IMR-90 (cell line): ENCODE measurements at regions not wholly inside any gene's neighbourhood (a gene's known extent, or its start where the extent isn't known, plus 50 kb on each side); places are given as distances from the start of the nearest gene placed in this dataset.

Experiments used
- ATAC-seq: fragments of 200-7000 bp; cut with Tn5 transposase; 2 replicates; pipeline ENCODE4 v1.9.1; 2020; ENCODE audit warnings: low read depth, mild to moderate bottlenecking, moderate library complexity
- BruUV-seq: library from RNA; stranded (reverse); fragments of 400-500 nt; replicated peaks from 2 replicates; lab custom pipeline; 2021; lab: Mats Ljungman, UMichigan
- CTCF ChIA-PET: fragments of 300-600 bp; formaldehyde crosslinking; extraction: SDS; loops from one replicate; lab custom pipeline; 2021; ENCODE audit warnings: antibody characterized with exemption; lab: Yijun Ruan, JAX
- POLR2A ChIA-PET: fragments of 300-600 bp; sonication (Branson Sonifier 250); formaldehyde crosslinking; loops from one replicate; lab custom pipeline; 2022; ENCODE audit warnings: antibody characterized with exemption; ENCODE audit not compliant: unreplicated experiment; lab: Charles Lee
- DNase-seq: peaks from one replicate; pipeline ENCODE4 v3.0.0; 2013
- H2AFZ ChIP-seq: replicated peaks from 2 replicates; pipeline ENCODE3; 2013; ENCODE audit warnings: low read length, mild to moderate bottlenecking; ENCODE audit not compliant: poor library complexity
- H2AK5ac ChIP-seq: 2 replicates; pipeline ENCODE4 v1.6.1; 2013; ENCODE audit warnings: low read depth, low read length, inconsistent platforms
- H2AK9ac ChIP-seq: replicated peaks from 2 replicates; pipeline ENCODE3; 2013; ENCODE audit warnings: mild to moderate bottlenecking, low read depth, low read length, moderate library complexity; ENCODE audit not compliant: poor library complexity
- H2BK120ac ChIP-seq: 2 replicates; pipeline ENCODE4 v1.6.1; 2013; ENCODE audit warnings: low read depth, low read length, inconsistent platforms
- H2BK15ac ChIP-seq: 3 replicates; pipeline ENCODE4 v1.6.1; 2013; ENCODE audit warnings: low read depth, low read length, inconsistent platforms
- H2BK20ac ChIP-seq: 2 replicates; pipeline ENCODE4 v1.6.1; 2013; ENCODE audit warnings: low read depth, mild to moderate bottlenecking, inconsistent platforms, low read length, moderate library complexity
- H2BK5ac ChIP-seq: 2 replicates; pipeline ENCODE4 v1.6.1; 2013; ENCODE audit warnings: mild to moderate bottlenecking, low read depth, low read length, inconsistent platforms; ENCODE audit not compliant: poor library complexity, severe bottlenecking
- H3K14ac ChIP-seq: replicated peaks from 2 replicates; pipeline ENCODE4 v1.6.1; 2013; ENCODE audit warnings: low read depth, low read length, inconsistent platforms
- H3K18ac ChIP-seq: 2 replicates; pipeline ENCODE4 v1.6.1; 2013; ENCODE audit warnings: low read depth, low read length, control low read depth
- H3K23ac ChIP-seq: 2 replicates; pipeline ENCODE4 v1.6.1; 2013; ENCODE audit warnings: low read depth, low read length, inconsistent platforms
- H3K27ac ChIP-seq: 2 replicates; pipeline ENCODE4 v1.5.1; 2013; ENCODE audit warnings: mild to moderate bottlenecking, control low read depth, low read length; ENCODE audit not compliant: insufficient read depth
- H3K27me3 ChIP-seq: 2 replicates; pipeline ENCODE4 v1.6.1; 2013; ENCODE audit warnings: low read length; ENCODE audit not compliant: control insufficient read depth, insufficient read depth
- H3K36me3 ChIP-seq: 2 replicates; pipeline ENCODE4 v1.6.1; 2013; ENCODE audit warnings: low read length, mixed read lengths; ENCODE audit not compliant: control insufficient read depth, insufficient read depth
- H3K4ac ChIP-seq: 2 replicates; pipeline ENCODE4 v1.6.1; 2013; ENCODE audit warnings: low read depth, low read length, inconsistent platforms
- H3K4me1 ChIP-seq: 2 replicates; pipeline ENCODE4 v1.6.1; 2013; ENCODE audit warnings: low read length, mixed read lengths; ENCODE audit not compliant: control insufficient read depth, insufficient read depth
- H3K4me2 ChIP-seq: 2 replicates; pipeline ENCODE4 v1.6.1; 2013; ENCODE audit warnings: low read depth, mild to moderate bottlenecking, control low read depth, low read length, moderate library complexity
- H3K4me3 ChIP-seq: 2 replicates; pipeline ENCODE4 v1.5.1; 2013; ENCODE audit warnings: low read depth, mild to moderate bottlenecking, control low read depth, low read length, moderate library complexity; ENCODE audit not compliant: insufficient read depth
- H3K56ac ChIP-seq: 2 replicates; pipeline ENCODE4 v1.6.1; 2013; ENCODE audit warnings: low read length, inconsistent platforms; ENCODE audit not compliant: insufficient read depth; ENCODE audit errors: extremely low read depth
- H3K79me1 ChIP-seq, 2 experiments: 2 replicates each; pipeline ENCODE4 v1.6.1; 2013; ENCODE audit warnings: low read length in 2 of 2, inconsistent platforms in 1 of 2, low read depth in 1 of 2
- H3K9ac ChIP-seq: 2 replicates; pipeline ENCODE4 v1.6.1; 2013; ENCODE audit warnings: low read depth, low read length, control low read depth
- H3K9me1 ChIP-seq: 2 replicates; pipeline ENCODE4 v1.6.1; 2013; ENCODE audit warnings: low read length, inconsistent platforms; ENCODE audit not compliant: insufficient read depth
- H3K9me3 ChIP-seq: 2 replicates; pipeline ENCODE4 v1.6.1; 2013; ENCODE audit warnings: low read length; ENCODE audit not compliant: control insufficient read depth, insufficient read depth
- H4K20me1 ChIP-seq: 2 replicates; pipeline ENCODE4 v1.6.1; 2013; ENCODE audit warnings: low read length, inconsistent platforms; ENCODE audit not compliant: insufficient read depth
- H4K5ac ChIP-seq: 2 replicates; pipeline ENCODE4 v1.6.1; 2013; ENCODE audit warnings: mild to moderate bottlenecking, low read depth, low read length, control low read depth
- H4K8ac ChIP-seq, 2 experiments: 2 replicates each; pipeline ENCODE4 v1.6.1; 2013; ENCODE audit warnings: low read depth in 2 of 2, low read length in 2 of 2, control low read depth in 1 of 2, inconsistent platforms in 1 of 2
- H4K91ac ChIP-seq: 2 replicates; pipeline ENCODE4 v1.6.1; 2013; ENCODE audit warnings: low read depth, low read length, inconsistent platforms; ENCODE audit not compliant: insufficient read depth
- CHD1 ChIP-seq: IDR thresholded peaks from 2 replicates; pipeline ENCODE4 v1.6.1; 2012; ENCODE audit warnings: low read depth, low read length, improper control_type of control experiment
- FOS ChIP-seq: fragments of 150-350 bp; IDR thresholded peaks from 2 replicates; pipeline ENCODE4 v1.6.1; 2016; ENCODE audit warnings: low read depth, low read length
- RFX5 ChIP-seq: IDR thresholded peaks from 2 replicates; pipeline ENCODE4 v1.8.0; 2012; ENCODE audit warnings: low read depth, mild to moderate bottlenecking, low read length, moderate library complexity
- USF2 ChIP-seq: fragments of 150-350 bp; IDR thresholded peaks from 2 replicates; pipeline ENCODE4 v1.6.1; 2017; ENCODE audit warnings: mild to moderate bottlenecking, antibody characterized with exemption, low read length, low read depth
- WGBS, 2 experiments: methylation state at CpG; one replicate each; pipeline versions ENCODE4 v1.1.5 to v1.1.7; 2013; ENCODE audit warnings: missing lambda C conversion rate in 2 of 2; ENCODE audit not compliant: insufficient read length in 1 of 2; ENCODE audit errors: extremely low coverage in 2 of 2; 5-methylcytosine and 5-hydroxymethylcytosine counted together
- dilution Hi-C: fragments of 300-500 bp; cut with HindIII; formaldehyde crosslinking; loops from one replicate; pipeline ENCODE4 v1.14.3; 2018; ENCODE audit warnings: low sequenced_read_pairs; ENCODE audit not compliant: unreplicated experiment
- in situ Hi-C: fragments of 300-500 bp; cut with MboI; formaldehyde crosslinking; loops from 3 replicates; pipeline ENCODE4 v1.14.3; 2019; ENCODE audit warnings: low sequenced_read_pairs, inconsistent platforms, mixed read lengths
- intact Hi-C: fragments of 100-400 bp; cut with micrococcal nuclease; formaldehyde crosslinking; loops from 2 replicates; pipeline ENCODE4 v1.10.0; 2022

GRCh38 chr5:157934600-157934999, 75.7 kb upstream of the CLINT1 start:
- H4K5ac ChIP-seq: no peak overlapping the region
- ChIA-PET CTCF (interaction anchor here (1.6 kb wide), 1 partner anchor 14 kb away, joined by 4 read pairs; no protein-coding TSS in a partner anchor), POLR2A (no interaction called here)
- no peak overlapping the region for H3K23ac ChIP-seq
- TF ChIP-seq CHD1 (no peak), RFX5 (no peak), FOS (no peak), USF2 (no peak)
- H3K4me1 ChIP-seq: no peaks in the 10 kb centered on the region
- H3K9me1 ChIP-seq: no peaks in the 10 kb centered on the region
- H2BK20ac ChIP-seq: no peak overlapping the region
- H3K4me2 ChIP-seq: no peak overlapping the region
- intact Hi-C loops: no loop called here
- H3K18ac ChIP-seq: no peak overlapping the region
- H2BK120ac ChIP-seq: no peak overlapping the region
- no peak for ATAC-seq
- no peak for DNase-seq
- H2BK15ac ChIP-seq: no peak overlapping the region
- no peak overlapping the region for H4K8ac ChIP-seq
- no peak overlapping the region for H3K27ac ChIP-seq
- H3K79me1 ChIP-seq: no peaks in the 10 kb centered on the region
- H3K4me3 ChIP-seq: no peak overlapping the region
- H2AK9ac ChIP-seq: no peak overlapping the region
- no peak overlapping the region for H2BK5ac ChIP-seq
- no peaks in the 10 kb centered on the region for H4K20me1 ChIP-seq
- H2AK5ac ChIP-seq: no peak overlapping the region
- H4K91ac ChIP-seq: no peak overlapping the region
- no peak overlapping the region for H3K4ac ChIP-seq
- H3K27me3 ChIP-seq: no peaks in the 10 kb centered on the region
- no peak overlapping the region for H3K56ac ChIP-seq
- no peak overlapping the region for H2AFZ ChIP-seq
- in situ Hi-C loops: no loop called here
- no peak overlapping the region for H3K14ac ChIP-seq
- WGBS, 2 experiments: 60% methylated on average over 1 of the region's 3 CpGs; no CpG with 5 or more reads in 1 of the 2 experiments
- dilution Hi-C loops: no loop called here
- H3K36me3 ChIP-seq: no peaks in the 10 kb centered on the region
- no peak overlapping the region for H3K9ac ChIP-seq
- no TSS peak for BruUV-seq
- H3K9me3 ChIP-seq: peaks cover 2% of the 10 kb centered on the region; the same call in 1 of the 2 replicates
